ENCODE measurements at regions not wholly inside any gene's neighbourhood (a gene's known extent, or its start where the extent isn't known, plus 50 kb on each side); places are given as distances from the start of the nearest gene placed in this dataset.

DNA sequence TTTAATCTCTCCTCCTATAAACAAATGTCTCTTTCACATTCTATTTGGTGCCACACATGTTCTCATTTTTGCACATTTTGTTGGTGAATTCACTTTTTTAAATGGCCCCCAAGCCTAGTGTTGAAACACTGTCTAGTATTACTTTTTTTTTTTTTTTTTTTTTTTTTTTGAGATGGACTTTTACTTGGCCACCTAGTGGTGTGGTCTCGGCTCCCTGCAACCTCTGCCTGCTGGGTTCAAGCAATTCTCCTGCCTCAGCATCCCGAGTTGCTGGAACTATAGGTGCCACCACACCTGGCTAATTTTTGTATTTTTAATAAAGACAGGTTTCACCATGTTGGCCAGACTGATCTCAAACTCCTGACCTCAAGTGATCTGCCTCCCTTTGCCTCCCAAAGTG lies 273.8 kb upstream of the SLC14A2 start:
- intact Hi-C loops (cut with micrococcal nuclease) (no loop called here), dilution Hi-C loops (cut with MboI; ENCODE audit: extremely low pct_ligation_motif_present, low sequenced_read_pairs) (no loop called here)
- Histone ChIP-seq H3K27ac (ENCODE audit: insufficient read depth, low read depth, low read length) (no peak overlapping the region), H3K79me2 (ENCODE audit: control insufficient read depth, insufficient read depth, low read length) (no peaks in the 10 kb centered on the region), H3K9me1 (replicated peaks; ENCODE audit: control insufficient read depth, extremely low read depth, insufficient read depth, low read length) (no peaks in the 10 kb centered on the region), H3K27me3 (ENCODE audit: control insufficient read depth in 2 of 2, insufficient read depth in 2 of 2, low read length in 2 of 2) (no peaks in the 10 kb centered on the region), H3K4me2 (ENCODE audit: insufficient read depth, low read length) (no peak overlapping the region), H3K9ac (replicated peaks; ENCODE audit: extremely low read depth, insufficient read depth, low read length) (no peak overlapping the region), H4K20me1 (replicated peaks; ENCODE audit: control insufficient read depth, extremely low read depth, insufficient read depth, low read length) (no peaks in the 10 kb centered on the region), H3K4me3 (replicated peaks in 1 of 3; ENCODE audit: insufficient read depth in 1 of 3, low read depth in 1 of 3, low read length in 3 of 3) (no peak overlapping the region), H3K9me3 (replicated peaks; ENCODE audit: control insufficient read depth, insufficient read depth, low read length) (no peaks in the 10 kb centered on the region), H3K36me3 (ENCODE audit: control insufficient read depth in 2 of 2, extremely low read depth in 1 of 2, insufficient read depth in 2 of 2, low read length in 2 of 2) (no peaks in the 10 kb centered on the region), H2AFZ (ENCODE audit: low read depth, low read length) (no peak overlapping the region), H3K4me1 (ENCODE audit: control insufficient read depth, extremely low read depth, insufficient read depth, low read length) (no peaks in the 10 kb centered on the region)
- no TSS peak for BruUV-seq (replicated peaks)
- FAIRE-seq, result no peak
- POLR2A ChIA-PET, result no interaction called here
- DNase-seq (ENCODE audit: low read depth, low spot score), result no peak
- CTCF ChIA-PET, result no interaction called here
- no peak for TF ChIP-seq POLR2A (IDR thresholded peaks at IDR 0.05; ENCODE audit: low read depth, low read length)
- no peak for TF ChIP-seq FOS (IDR thresholded peaks at IDR 0.05; ENCODE audit: borderline replicate concordance, insufficient read depth, low read length)
- TF ChIP-seq CTCF (IDR thresholded peaks at IDR 0.05; ENCODE audit: extremely low read depth in 1 of 2, insufficient read depth in 1 of 2, low read depth in 1 of 2, low read length in 2 of 2), result no peak
- no peak for TF ChIP-seq EZH2 (IDR thresholded peaks at IDR 0.05; ENCODE audit: borderline replicate concordance, low read depth, low read length, severe bottlenecking)
- no peak for TF ChIP-seq MAX (IDR thresholded peaks at IDR 0.05; ENCODE audit: insufficient read depth, insufficient read length)
- TF ChIP-seq JUN (IDR thresholded peaks at IDR 0.05; ENCODE audit: borderline replicate concordance, insufficient read depth, insufficient read length, low read depth), result no peak
- TF ChIP-seq POLR2AphosphoS5 (IDR thresholded peaks at IDR 0.05; ENCODE audit: insufficient read depth, low read depth, low read length), result no peak
- no peak for TF ChIP-seq MYC (IDR thresholded peaks at IDR 0.05; ENCODE audit: low read depth, low read length)
- TF ChIP-seq GATA2 (IDR thresholded peaks at IDR 0.05; ENCODE audit: insufficient read depth, insufficient read length, low read depth, low read length), result no peak

All from endothelial cell of umbilical vein (primary cell).